Activated naive CD4-positive, alpha-beta T cell treated with anti-CD3 and anti-CD28 coated beads, Interleukin-2, amount 50 U/mL, for 72 hours (primary cell): ENCODE measurements at regions not wholly inside any gene's neighbourhood (a gene's known extent, or its start where the extent isn't known, plus 50 kb on each side); places are given as distances from the start of the nearest gene placed in this dataset.
A peak's percentile ranks its signal among the peaks of the same experiment; 100 is the strongest.
"Not testable (repeated sequence)": the region's sequence is repeated elsewhere in the genome, so short reads cannot be mapped to it uniquely, and the experiment has no call there.

Experiments used
- ATAC-seq, 2 donors: fragments of 150-1000 bp; cut with Tn5 transposase; 2 replicates each; pipeline ENCODE4 v1.10.0; 2021; ENCODE audit warnings: mild to moderate bottlenecking in 2 of 2, moderate library complexity in 2 of 2
- DNase-seq, 2 donors: peaks; one replicate each; pipeline ENCODE4 v3.0.0; 2021 to 2022; ENCODE audit warnings: low spot score in 2 of 2
- H3K27ac Mint-ChIP-seq, 2 donors: one replicate each; pipeline ENCODE4 v1.8.0; 2022; ENCODE audit warnings: mild to moderate bottlenecking in 2 of 2, mixed read lengths in 2 of 2
- H3K36me3 Mint-ChIP-seq, 2 donors: one replicate each; pipeline ENCODE4 v1.8.0; 2022; ENCODE audit warnings: mixed read lengths in 2 of 2
- H3K9me3 Mint-ChIP-seq, 2 donors: one replicate each; pipeline ENCODE4 v1.8.0; 2022; ENCODE audit warnings: mixed read lengths in 2 of 2

DNA sequence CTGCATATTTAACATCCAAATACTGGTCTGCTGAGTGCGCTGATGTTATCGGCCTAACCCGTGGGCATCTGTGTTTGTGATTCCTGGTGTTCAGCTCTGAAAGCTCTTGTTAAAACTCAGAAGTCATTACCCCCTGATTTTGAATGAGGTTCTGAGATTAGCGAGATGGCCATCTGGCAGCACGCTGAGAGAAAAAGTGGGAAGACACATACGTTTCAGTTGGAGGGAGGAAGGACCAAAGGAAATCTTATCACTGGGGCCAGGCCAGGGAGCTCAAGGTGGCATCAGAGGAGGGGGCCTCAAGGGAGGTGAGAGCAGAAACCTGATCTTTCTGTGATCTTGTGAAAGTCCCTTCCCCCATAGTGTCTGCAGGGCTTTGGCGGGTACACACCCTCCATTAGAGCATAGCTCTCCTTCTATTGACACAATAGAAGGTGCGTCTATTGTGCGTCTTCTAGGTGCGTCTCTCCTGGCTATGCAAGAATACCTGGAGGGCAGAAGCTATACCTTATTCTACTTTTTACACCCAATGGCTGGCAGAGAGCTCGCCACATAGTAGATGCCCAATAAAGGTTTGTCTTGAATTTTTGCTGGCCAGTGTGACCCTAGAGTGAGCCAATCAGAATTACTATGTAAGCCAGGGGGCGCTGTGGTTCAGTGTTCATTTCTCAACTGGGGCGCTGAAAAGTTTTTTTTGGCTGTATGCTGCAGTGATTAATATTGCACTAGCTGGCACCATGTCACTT, 182.4 kb downstream of the SHQ1 start:
- ATAC-seq, result peak; percentile 59 to 67
- Mint-ChIP-seq H3K27ac (no peak overlapping the region), H3K9me3 (no peaks in the 10 kb centered on the region), H3K36me3 (no peaks in the 10 kb centered on the region)
- peak in 1 of 2 donors; percentile 71 for DNase-seq

GRCh38 chr3:72665103-72665502, 183.1 kb downstream of the SHQ1 start:
- H3K36me3 Mint-ChIP-seq, result no peaks in the 10 kb centered on the region
- H3K27ac Mint-ChIP-seq, result no peak overlapping the region
- no peak for ATAC-seq
- no peak for DNase-seq
- no peaks in the 10 kb centered on the region for H3K9me3 Mint-ChIP-seq

DNA sequence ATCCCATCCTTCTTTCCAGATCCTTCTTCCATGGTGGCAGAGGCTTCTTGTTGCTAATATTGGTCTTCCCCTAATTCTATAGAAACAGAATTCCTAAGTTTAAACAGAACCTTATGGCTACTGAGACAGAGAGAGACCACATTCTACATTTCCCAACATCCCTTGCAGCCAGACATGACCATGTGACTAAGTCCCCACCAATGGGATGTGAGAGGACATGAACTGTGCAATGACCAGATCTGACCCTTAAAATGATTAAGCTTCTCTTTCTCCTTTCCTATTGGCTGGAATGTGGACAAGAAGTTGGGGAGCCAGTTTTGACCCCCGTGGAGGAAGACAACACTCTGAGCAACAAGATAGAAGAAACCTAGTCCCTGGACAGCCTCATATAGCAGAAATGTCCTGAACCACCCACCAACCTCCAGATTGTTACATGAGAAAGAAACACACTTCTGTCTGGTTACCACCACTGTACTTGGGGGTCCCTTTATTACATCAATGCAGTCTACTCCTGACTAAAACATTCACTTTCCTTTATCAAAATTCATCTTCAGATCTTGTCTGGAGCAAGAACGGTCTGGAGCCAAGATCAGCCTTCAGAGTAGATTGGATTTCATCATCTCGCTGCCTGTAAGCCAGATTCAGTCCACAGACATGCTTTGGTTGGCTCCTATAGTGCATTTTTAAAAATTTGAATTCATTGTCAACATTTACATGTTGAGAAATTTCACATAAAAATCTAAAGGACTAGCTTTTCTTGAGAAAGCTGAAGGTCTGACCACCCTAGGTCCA, 183.9 kb downstream of the SHQ1 start:
- ATAC-seq (no peak), DNase-seq (no peak)
- no peak overlapping the region for H3K27ac Mint-ChIP-seq
- no peaks in the 10 kb centered on the region for H3K36me3 Mint-ChIP-seq
- no peaks in the 10 kb centered on the region for H3K9me3 Mint-ChIP-seq

GRCh38 chr3:72663429-72663828, 184.8 kb downstream of the SHQ1 start:
- Mint-ChIP-seq H3K9me3 (peaks cover 0 to 5% of the 10 kb centered on the region in 2 donors), H3K36me3 (no peaks in the 10 kb centered on the region), H3K27ac (no peak overlapping the region)
- ATAC-seq (no peak), DNase-seq (no peak)

GRCh38 chr3:72661115-72661457, 187.2 kb downstream of the SHQ1 start:
- no peak overlapping the region for H3K27ac Mint-ChIP-seq
- H3K36me3 Mint-ChIP-seq, result no peaks in the 10 kb centered on the region
- H3K9me3 Mint-ChIP-seq, result peaks cover 0 to 8% of the 10 kb centered on the region in 2 donors
- ATAC-seq (no peak), DNase-seq (no peak)

- Mint-ChIP-seq H3K9me3 (peaks cover 0 to 8% of the 10 kb centered on the region in 2 donors), H3K36me3 (no peaks in the 10 kb centered on the region), H3K27ac (no peak overlapping the region)
- ATAC-seq (no peak), DNase-seq (no peak)
These were observed 187.8 kb downstream of the SHQ1 start for GRCh38 chr3:72660270-72661114.

- DNase-seq, result no peak
- H3K27ac Mint-ChIP-seq, result no peak overlapping the region
- no peaks in the 10 kb centered on the region for H3K36me3 Mint-ChIP-seq
- H3K9me3 Mint-ChIP-seq, result peaks cover 0 to 8% of the 10 kb centered on the region in 2 donors
- no peak for ATAC-seq
These were observed 188.6 kb downstream of the SHQ1 start for GRCh38 chr3:72659596-72659995.

DNA sequence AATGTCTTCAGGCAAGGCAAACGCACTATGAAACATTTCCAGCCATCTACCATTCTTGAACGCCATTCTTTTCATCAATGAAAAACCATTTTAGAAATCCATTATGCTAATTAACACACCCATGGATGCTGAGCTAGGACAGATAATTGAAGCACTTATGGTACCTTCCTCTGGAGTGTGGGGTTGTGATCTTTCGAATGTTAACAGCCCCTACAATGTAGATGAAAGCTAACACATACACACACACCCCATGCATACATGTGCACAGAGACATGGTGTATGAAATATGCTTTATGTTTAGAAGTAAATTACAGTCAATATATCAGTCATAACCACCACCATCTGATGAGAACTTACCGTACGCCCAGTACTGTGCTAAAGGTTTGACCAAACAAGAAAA, 189.1 kb downstream of the SHQ1 start:
- no peaks in the 10 kb centered on the region for H3K36me3 Mint-ChIP-seq
- ATAC-seq (no peak), DNase-seq (no peak)
- H3K27ac Mint-ChIP-seq, result no peak overlapping the region
- peaks cover 0 to 8% of the 10 kb centered on the region in 2 donors for H3K9me3 Mint-ChIP-seq

- H3K27ac Mint-ChIP-seq, result no peak overlapping the region
- no peaks in the 10 kb centered on the region for H3K36me3 Mint-ChIP-seq
- ATAC-seq (no peak), DNase-seq (no peak)
- peaks cover 0 to 8% of the 10 kb centered on the region in 2 donors for H3K9me3 Mint-ChIP-seq
These were observed 189.7 kb downstream of the SHQ1 start for GRCh38 chr3:72658466-72659100.

GRCh38 chr3:72657666-72658065, 190.6 kb downstream of the SHQ1 start:
- H3K9me3 Mint-ChIP-seq, result peaks cover 0 to 8% of the 10 kb centered on the region in 2 donors
- peak; percentile 94 to 98 for ATAC-seq
- no peak overlapping the region for H3K27ac Mint-ChIP-seq
- no peaks in the 10 kb centered on the region for H3K36me3 Mint-ChIP-seq
- peak in 1 of 2 donors; percentile 55 for DNase-seq

DNA sequence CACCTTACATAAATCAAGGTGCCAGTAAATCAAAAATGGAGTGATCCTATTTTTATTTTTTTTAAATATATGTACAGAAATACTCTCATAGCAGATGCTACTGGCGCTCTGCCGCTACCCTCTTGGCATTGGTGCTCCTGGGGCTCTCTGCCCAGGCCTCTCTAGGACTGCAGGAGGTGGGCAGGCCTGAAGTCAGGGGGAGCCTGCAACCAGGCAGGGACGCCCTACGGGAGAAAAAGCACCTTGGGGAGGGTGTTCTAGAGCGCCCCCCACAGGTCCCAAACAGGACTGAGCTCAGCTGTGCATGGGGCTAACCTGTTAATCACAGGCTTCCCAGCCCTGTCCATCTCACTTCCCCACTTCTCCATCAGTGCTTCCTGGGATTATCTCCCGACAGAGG, 192.5 kb downstream of the SHQ1 start:
- Mint-ChIP-seq H3K27ac (no peak overlapping the region), H3K36me3 (no peaks in the 10 kb centered on the region), H3K9me3 (peaks cover 8 to 19% of the 10 kb centered on the region in 2 donors)
- DNase-seq (no peak), ATAC-seq (no peak)

- Mint-ChIP-seq H3K9me3 (peaks cover 8 to 19% of the 10 kb centered on the region in 2 donors), H3K27ac (no peak overlapping the region), H3K36me3 (no peaks in the 10 kb centered on the region)
- ATAC-seq (no peak), DNase-seq (no peak)
These were observed 193.1 kb downstream of the SHQ1 start for GRCh38 chr3:72655131-72655551.

DNA sequence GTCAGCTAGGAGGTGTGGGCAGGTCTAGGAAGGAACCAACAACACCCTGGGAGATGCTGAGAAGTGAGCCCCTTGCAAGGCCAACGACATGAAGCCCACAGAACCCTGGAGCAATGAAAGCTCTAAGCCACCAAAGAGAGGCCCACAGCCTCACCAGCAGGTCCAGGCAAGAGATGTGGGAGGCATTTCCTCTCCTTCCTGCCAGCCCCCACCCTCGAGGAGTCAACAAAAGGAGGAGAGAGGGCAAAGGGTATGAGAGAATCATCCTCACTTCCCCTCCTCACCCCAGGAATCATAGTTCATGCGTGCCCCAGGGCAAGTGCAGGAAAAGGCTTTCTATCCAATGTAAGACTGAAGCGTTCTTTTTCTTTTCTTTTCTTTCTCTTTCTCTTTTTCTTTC, 195.8 kb downstream of the SHQ1 start:
- DNase-seq, result no peak
- H3K27ac Mint-ChIP-seq, result no peak overlapping the region
- peaks cover 8 to 19% of the 10 kb centered on the region in 2 donors for H3K9me3 Mint-ChIP-seq
- H3K36me3 Mint-ChIP-seq, result no peaks in the 10 kb centered on the region
- no peak for ATAC-seq

- H3K9me3 Mint-ChIP-seq, result peaks cover 8 to 19% of the 10 kb centered on the region in 2 donors
- DNase-seq (no peak), ATAC-seq (no peak)
- H3K27ac Mint-ChIP-seq, result no peak overlapping the region
- no peaks in the 10 kb centered on the region for H3K36me3 Mint-ChIP-seq
These were observed 196.7 kb downstream of the SHQ1 start for GRCh38 chr3:72651498-72651897.

DNA sequence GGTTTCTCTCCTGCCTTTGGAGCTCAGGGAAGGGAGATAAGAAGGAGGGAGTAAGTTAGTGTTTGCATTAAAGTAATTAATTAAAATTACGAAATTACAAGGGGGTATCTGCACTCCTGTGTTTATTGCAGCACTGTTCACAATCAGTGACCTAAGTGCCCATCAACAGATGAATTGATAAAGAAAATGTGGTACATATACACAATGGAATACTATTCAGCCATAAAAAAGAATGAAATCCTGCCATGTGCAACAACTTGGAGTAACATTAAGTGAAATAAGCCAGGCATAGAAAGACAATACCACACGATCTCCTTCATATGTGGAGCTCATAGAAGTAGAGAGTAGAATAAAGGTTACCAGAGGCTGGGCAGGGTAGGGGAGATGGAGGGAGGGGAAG, 202.0 kb downstream of the SHQ1 start:
- ATAC-seq, result no peak
- no peak for DNase-seq
- no peak overlapping the region for H3K27ac Mint-ChIP-seq
- peaks cover 0 to 7% of the 10 kb centered on the region in 2 donors for H3K36me3 Mint-ChIP-seq
- peaks cover under 1 to 9% of the 10 kb centered on the region in 2 donors for H3K9me3 Mint-ChIP-seq

DNA sequence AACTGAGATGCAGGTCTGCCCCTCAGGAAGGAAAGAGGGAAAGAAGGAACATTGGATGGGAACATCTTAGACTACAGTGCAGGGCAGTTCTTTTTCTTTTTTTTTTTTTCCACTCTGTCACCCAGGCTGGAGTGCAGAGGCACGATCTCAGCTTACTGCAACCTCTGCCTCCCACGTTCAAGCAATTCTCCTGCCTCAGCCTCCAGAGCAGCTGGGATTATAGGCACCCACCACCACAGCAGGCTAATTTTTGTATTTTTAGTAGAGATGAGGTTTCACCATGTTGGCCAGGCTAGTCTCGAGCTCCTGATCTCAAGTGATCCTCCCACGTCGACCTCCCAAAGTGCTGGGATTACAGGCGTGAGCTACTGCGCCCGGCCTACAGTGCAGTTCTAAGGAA, 204.6 kb downstream of the SHQ1 start:
- H3K36me3 Mint-ChIP-seq, ATAC-seq, DNase-seq, H3K27ac Mint-ChIP-seq, H3K9me3 Mint-ChIP-seq: not testable (repeated sequence)
